ENCODE measurements at regions not wholly inside any gene's neighbourhood (a gene's known extent, or its start where the extent isn't known, plus 50 kb on each side); places are given as distances from the start of the nearest gene placed in this dataset.

- no peak overlapping the region for H3K4me3 ChIP-seq (replicated peaks in 1 of 3; ENCODE audit: insufficient read depth in 1 of 3, low read depth in 1 of 3, low read length in 3 of 3)
- FAIRE-seq (no peak), DNase-seq (ENCODE audit: low read depth, low spot score) (no peak)
- H3K79me2 ChIP-seq (ENCODE audit: control insufficient read depth, insufficient read depth, low read length) = no peaks in the 10 kb centered on the region
- no TSS peak for BruUV-seq (replicated peaks)
- intact Hi-C loops (cut with micrococcal nuclease) = no loop called here
- no peak for TF ChIP-seq EZH2 (IDR thresholded peaks at IDR 0.05; ENCODE audit: borderline replicate concordance, low read depth, low read length, severe bottlenecking)
- no peak for TF ChIP-seq CTCF (IDR thresholded peaks at IDR 0.05; ENCODE audit: extremely low read depth in 1 of 2, insufficient read depth in 1 of 2, low read depth in 1 of 2, low read length in 2 of 2)
- TF ChIP-seq FOS (IDR thresholded peaks at IDR 0.05; ENCODE audit: borderline replicate concordance, insufficient read depth, low read length) = no peak
- no peak for TF ChIP-seq POLR2AphosphoS5 (IDR thresholded peaks at IDR 0.05; ENCODE audit: insufficient read depth, low read depth, low read length)
- no peak for TF ChIP-seq MAX (IDR thresholded peaks at IDR 0.05; ENCODE audit: insufficient read depth, insufficient read length)
- TF ChIP-seq POLR2A (IDR thresholded peaks at IDR 0.05; ENCODE audit: low read depth, low read length) = no peak
- no peak for TF ChIP-seq GATA2 (IDR thresholded peaks at IDR 0.05; ENCODE audit: insufficient read depth, insufficient read length, low read depth, low read length)
- TF ChIP-seq MYC (IDR thresholded peaks at IDR 0.05; ENCODE audit: low read depth, low read length) = no peak
- no peak for TF ChIP-seq JUN (IDR thresholded peaks at IDR 0.05; ENCODE audit: borderline replicate concordance, insufficient read depth, insufficient read length, low read depth)
- ChIA-PET POLR2A (no interaction called here), CTCF (interaction anchor here (1.1 kb wide), 1 partner anchor 10 kb away, joined by 4 read pairs; no protein-coding TSS in a partner anchor)
- no peaks in the 10 kb centered on the region for H3K9me1 ChIP-seq (replicated peaks; ENCODE audit: control insufficient read depth, extremely low read depth, insufficient read depth, low read length)
- H3K9me3 ChIP-seq (replicated peaks; ENCODE audit: control insufficient read depth, insufficient read depth, low read length) = no peaks in the 10 kb centered on the region
- no peak overlapping the region for H3K4me2 ChIP-seq (ENCODE audit: insufficient read depth, low read length)
- H3K27me3 ChIP-seq (ENCODE audit: control insufficient read depth in 2 of 2, insufficient read depth in 2 of 2, low read length in 2 of 2) = no peaks in the 10 kb centered on the region
- dilution Hi-C loops (cut with MboI; ENCODE audit: extremely low pct_ligation_motif_present, low sequenced_read_pairs) = no loop called here
- H3K36me3 ChIP-seq (ENCODE audit: control insufficient read depth in 2 of 2, extremely low read depth in 1 of 2, insufficient read depth in 2 of 2, low read length in 2 of 2) = no peaks in the 10 kb centered on the region
- no peaks in the 10 kb centered on the region for H4K20me1 ChIP-seq (replicated peaks; ENCODE audit: control insufficient read depth, extremely low read depth, insufficient read depth, low read length)
- H3K4me1 ChIP-seq (ENCODE audit: control insufficient read depth, extremely low read depth, insufficient read depth, low read length) = no peaks in the 10 kb centered on the region
- no peak overlapping the region for H3K27ac ChIP-seq (ENCODE audit: insufficient read depth, low read depth, low read length)
- no peak overlapping the region for H2AFZ ChIP-seq (ENCODE audit: low read depth, low read length)
- no peak overlapping the region for H3K9ac ChIP-seq (replicated peaks; ENCODE audit: extremely low read depth, insufficient read depth, low read length)
These were observed 268.0 kb downstream of the MSRB3 start for GRCh38 chr12:65546528-65546927.
